ENCODE measurements at regions not wholly inside any gene's neighbourhood (a gene's known extent, or its start where the extent isn't known, plus 50 kb on each side); places are given as distances from the start of the nearest gene placed in this dataset.

- CTCF ChIA-PET = no interaction called here
- DNase-seq = no peak
- TF ChIP-seq CTCF (IDR thresholded peaks at IDR 0.05) = no peak
- Mint-ChIP-seq H3K27ac (no peak overlapping the region), H3K27me3 (no peaks in the 10 kb centered on the region), H3K9me3 (peaks cover 2% of the 10 kb centered on the region), H3K36me3 (ENCODE audit: low read depth) (no peaks in the 10 kb centered on the region), H3K4me1 (no peaks in the 10 kb centered on the region), H3K4me3 (no peak overlapping the region)
- intact Hi-C loops (cut with micrococcal nuclease) = no loop called here
- ATAC-seq (ENCODE audit: low read depth) = no peak
- POLR2A ChIA-PET = no interaction called here
These were observed 420.9 kb downstream of the GJA1 start for GRCh38 chr6:121856296-121856695.

- ChIA-PET CTCF (no interaction called here), POLR2A (no interaction called here)
- H3K4me3 Mint-ChIP-seq = no peak overlapping the region
- no peak for DNase-seq
- H3K27me3 Mint-ChIP-seq = no peaks in the 10 kb centered on the region
- intact Hi-C loops (cut with micrococcal nuclease) = no loop called here
- no peaks in the 10 kb centered on the region for H3K4me1 Mint-ChIP-seq
- H3K9me3 Mint-ChIP-seq = peaks cover 6% of the 10 kb centered on the region
- no peak overlapping the region for H3K27ac Mint-ChIP-seq
- ATAC-seq (ENCODE audit: low read depth) = no peak
- no peaks in the 10 kb centered on the region for H3K36me3 Mint-ChIP-seq (ENCODE audit: low read depth)
- no peak for TF ChIP-seq CTCF (IDR thresholded peaks at IDR 0.05)
These were observed 422.1 kb downstream of the GJA1 start for GRCh38 chr6:121857551-121857950.

- Mint-ChIP-seq H3K36me3 (ENCODE audit: low read depth) (no peaks in the 10 kb centered on the region), H3K4me1 (no peaks in the 10 kb centered on the region), H3K27ac (no peak overlapping the region), H3K27me3 (no peaks in the 10 kb centered on the region), H3K4me3 (no peak overlapping the region), H3K9me3 (peaks cover 6% of the 10 kb centered on the region)
- intact Hi-C loops (cut with micrococcal nuclease) = no loop called here
- DNase-seq (no peak), ATAC-seq (ENCODE audit: low read depth) (no peak)
- TF ChIP-seq CTCF (IDR thresholded peaks at IDR 0.05) = no peak
- POLR2A ChIA-PET = no interaction called here
- CTCF ChIA-PET = no interaction called here
These were observed 422.9 kb downstream of the GJA1 start for GRCh38 chr6:121858310-121858709.

- Mint-ChIP-seq H3K27me3 (no peaks in the 10 kb centered on the region), H3K4me3 (no peak overlapping the region), H3K4me1 (no peaks in the 10 kb centered on the region), H3K27ac (no peak overlapping the region), H3K9me3 (peaks cover 6% of the 10 kb centered on the region), H3K36me3 (ENCODE audit: low read depth) (no peaks in the 10 kb centered on the region)
- intact Hi-C loops (cut with micrococcal nuclease) = no loop called here
- POLR2A ChIA-PET = no interaction called here
- no peak for TF ChIP-seq CTCF (IDR thresholded peaks at IDR 0.05)
- no peak for DNase-seq
- no peak for ATAC-seq (ENCODE audit: low read depth)
- CTCF ChIA-PET = no interaction called here
These were observed 423.5 kb downstream of the GJA1 start for GRCh38 chr6:121858986-121859385.

GRCh38 chr6:121865811-121866210 lies 430.4 kb downstream of the GJA1 start:
- no peaks in the 10 kb centered on the region for H3K36me3 Mint-ChIP-seq (ENCODE audit: low read depth)
- no peaks in the 10 kb centered on the region for H3K27me3 Mint-ChIP-seq
- ChIA-PET CTCF (no interaction called here), POLR2A (no interaction called here)
- peaks cover 6% of the 10 kb centered on the region for H3K9me3 Mint-ChIP-seq
- H3K4me1 Mint-ChIP-seq = no peaks in the 10 kb centered on the region
- H3K4me3 Mint-ChIP-seq = no peak overlapping the region
- DNase-seq (no peak), ATAC-seq (ENCODE audit: low read depth) (no peak)
- H3K27ac Mint-ChIP-seq = no peak overlapping the region
- intact Hi-C loops (cut with micrococcal nuclease) = no loop called here
- TF ChIP-seq CTCF (IDR thresholded peaks at IDR 0.05) = no peak

Measured in activated B cell treated with CpG ODN at 0.5 μM for 24 hours (primary cell).